GM19351 (cell line): ENCODE measurements at regions not wholly inside any gene's neighbourhood (a gene's known extent, or its start where the extent isn't known, plus 50 kb on each side); places are given as distances from the start of the nearest gene placed in this dataset.

Experiments
- ATAC-seq: cut with Tn5 transposase; IDR thresholded peaks from one replicate; pipeline ENCODE4 v1.9.1; 2021; ENCODE audit warnings: mild to moderate bottlenecking, moderate library complexity; ENCODE audit not compliant: unreplicated experiment

DNA sequence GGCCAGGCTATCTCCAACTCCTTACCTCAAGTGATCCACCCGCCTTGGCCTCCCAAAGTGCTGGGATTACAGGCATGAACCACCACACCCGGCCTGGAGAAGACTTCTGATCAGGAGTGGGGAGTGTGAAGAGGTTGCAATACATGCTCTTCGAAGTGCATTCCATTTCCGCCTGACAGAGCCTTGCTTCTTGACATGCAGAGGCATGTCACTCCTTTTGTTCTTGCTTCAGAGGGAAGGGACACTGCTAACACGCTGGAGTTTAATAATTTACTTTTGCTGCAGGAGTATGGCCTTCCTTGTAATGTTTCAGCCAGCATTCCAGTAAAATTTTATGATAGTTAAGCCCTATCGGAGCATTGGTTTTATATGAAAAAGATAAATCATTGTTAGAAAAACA, 74.9 kb downstream of the SLC25A47 start:
- ATAC-seq, result no peak

DNA sequence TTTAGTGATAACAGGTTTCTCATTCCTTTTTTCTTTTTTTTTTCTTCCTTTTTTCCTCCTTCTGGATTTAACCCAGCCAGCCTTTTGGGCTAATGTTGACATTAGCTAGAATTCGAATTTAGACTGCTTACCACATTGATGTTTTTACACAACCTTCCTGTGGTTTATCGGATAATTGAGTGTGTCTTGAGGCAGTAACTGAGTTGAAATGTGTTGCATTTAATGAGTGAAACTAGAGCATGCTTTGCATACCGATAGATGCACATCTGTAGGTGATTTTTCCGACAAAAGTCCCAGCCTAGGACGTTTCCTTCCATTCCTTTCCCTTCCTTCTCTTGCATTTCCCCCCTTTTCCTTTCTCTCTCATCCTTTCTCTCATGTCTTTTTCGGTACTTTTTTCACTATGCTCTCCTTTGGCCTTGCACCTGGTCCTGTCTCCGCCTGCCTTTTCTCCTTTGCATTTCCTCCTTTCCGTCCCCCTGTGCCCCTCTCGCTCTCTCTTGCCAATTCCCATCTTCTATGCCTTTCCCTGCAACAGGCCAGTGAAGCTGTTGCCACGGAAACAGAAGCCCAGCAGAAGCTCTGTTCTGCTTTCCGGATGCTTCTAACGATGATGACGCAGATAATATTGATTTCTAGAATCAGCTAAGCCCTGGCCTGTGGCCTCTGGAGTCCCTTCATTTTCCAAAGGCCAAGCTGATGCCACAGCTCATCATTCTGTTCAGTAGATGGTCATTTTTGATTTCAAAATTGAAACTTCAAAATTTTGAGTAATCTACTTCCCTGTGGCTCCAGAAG, 76.1 kb downstream of the SLC25A47 start:
- no peak for ATAC-seq

DNA sequence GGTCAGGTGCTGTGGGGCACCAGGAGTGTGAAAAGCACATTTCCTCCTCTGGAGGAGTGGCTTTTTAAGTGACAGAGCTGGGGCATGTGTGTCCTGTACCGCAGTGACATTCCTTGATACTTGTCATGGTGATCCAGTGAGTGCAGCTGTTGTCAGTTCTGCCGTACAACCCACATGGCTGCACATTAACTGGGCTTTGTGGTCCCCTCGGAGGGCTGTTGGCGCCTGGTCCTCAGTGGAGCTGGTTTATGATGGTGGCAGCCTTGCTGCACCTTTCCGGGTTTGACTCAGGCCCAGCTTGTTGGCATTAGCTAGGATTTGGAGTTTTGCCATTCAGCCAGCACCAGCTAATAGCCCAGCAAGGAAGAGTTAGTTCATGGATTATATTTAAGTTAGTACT, 77.0 kb downstream of the SLC25A47 start:
- no peak for ATAC-seq

DNA sequence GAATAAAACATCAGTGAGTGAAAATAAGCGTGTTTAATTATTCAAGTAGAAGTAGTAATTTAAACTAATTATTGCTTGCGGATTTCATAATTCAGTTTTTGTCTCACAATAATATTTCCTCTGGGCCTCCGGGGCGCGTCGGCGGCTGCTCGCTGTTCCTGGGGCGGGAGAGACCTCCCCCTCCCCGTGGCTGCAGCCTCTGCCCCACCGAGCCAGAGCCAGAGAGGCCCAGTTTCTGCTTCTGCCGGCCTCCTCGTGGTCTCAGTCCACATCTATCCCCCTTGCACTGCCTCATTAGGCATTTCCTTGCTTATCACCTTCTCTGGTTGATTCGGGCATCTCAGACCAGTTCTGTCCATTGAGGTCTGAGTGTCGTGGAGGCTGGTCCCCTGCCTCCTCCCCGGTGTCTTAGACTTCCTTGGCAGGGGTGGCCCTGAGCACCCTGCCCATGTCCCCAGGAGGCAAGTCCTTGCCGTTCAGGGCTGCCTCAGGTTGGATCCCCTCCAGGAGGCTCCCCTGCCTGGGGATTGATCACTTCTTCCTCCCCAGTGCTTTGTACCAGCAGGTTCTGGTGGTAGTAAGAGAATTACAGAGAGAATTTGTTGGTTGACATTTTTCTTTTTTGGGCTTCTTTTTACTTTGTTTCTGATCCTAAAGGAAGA, 78.0 kb downstream of the SLC25A47 start:
- no peak for ATAC-seq

DNA sequence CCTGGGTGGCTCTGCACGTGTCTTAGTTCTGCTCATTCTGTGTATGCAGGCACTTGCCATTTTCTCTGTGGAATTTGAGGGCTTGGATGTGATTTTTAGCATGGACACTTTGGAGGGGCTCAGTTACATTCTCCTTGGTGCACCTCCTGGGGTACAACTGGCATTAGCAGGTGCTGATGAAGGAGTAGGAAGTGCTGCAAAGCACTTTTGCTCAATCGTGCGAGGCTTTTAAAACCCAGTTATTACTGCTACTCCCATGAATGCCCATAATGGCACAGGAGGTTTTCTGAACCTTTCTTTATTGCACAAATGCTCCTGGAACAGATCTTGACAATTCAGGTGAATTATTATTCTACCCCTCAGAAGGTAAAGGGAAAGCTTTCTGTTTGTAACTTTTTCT, 78.7 kb downstream of the SLC25A47 start:
- ATAC-seq, result no peak

DNA sequence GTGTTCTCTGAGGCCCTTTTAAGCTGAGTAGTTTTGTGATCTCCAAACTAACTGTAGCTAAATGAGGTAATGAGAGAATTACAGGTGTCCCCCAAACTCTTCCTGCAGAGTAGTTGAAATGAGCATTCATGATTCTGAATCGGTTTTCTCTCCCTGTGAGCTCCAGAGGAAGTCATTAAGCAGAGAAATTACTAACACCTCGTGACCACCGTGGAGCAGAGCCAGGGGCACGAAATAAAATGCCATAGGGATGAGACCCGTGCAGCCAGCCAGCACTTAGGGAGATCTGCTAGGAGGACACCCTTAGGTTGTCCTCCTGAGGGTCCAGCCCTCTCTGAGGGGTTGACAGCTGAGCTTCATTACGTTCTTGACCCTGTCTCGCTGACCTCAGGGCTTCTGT, 79.5 kb downstream of the SLC25A47 start:
- ATAC-seq, result no peak

DNA sequence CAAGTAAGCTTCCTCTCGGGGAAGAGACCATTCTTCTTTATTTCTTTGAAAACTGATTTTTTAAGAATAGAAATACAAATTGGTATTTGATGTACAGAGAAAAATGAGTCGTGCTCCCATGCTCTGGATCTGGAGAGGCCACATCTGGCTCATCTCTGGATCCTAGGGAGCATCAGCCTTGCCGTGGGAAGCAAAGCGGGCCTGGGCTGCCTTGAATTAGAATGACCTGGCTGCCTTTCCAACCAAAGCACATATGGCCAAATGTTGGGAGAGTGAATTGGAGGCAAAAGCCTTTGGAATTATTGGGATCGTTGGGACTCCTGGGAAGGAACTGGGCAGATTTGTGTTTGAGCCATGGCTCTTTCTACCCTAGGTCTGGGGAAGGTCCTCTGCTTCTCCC, 80.0 kb downstream of the SLC25A47 start:
- no peak for ATAC-seq

DNA sequence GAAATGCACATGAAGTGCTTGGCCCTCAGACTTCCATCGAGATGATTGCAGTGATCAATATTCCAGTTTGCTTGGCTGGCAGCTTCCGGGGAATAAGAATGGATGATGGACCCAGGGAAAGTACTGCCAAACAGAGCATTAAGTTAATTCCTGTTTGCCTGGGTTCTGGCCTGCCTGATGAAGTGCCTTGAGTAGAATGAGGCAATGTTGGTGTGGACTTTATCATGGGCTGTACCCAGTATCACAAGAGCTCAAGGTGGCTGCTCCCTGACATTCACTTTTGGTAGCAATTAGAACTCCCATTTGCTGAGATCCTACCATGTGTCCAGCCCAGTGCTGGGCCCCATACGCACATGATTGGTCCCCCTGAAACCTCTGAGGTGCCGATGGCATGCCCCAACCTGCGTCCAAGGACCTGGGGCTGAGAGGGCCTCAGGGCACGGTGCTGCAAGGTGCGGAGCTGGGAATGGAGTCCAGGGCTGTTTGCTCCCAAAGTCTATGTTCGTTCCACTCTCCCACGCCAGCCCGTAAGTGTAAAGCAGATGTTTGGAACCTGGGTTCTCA, 80.7 kb downstream of the SLC25A47 start:
- ATAC-seq, result no peak

DNA sequence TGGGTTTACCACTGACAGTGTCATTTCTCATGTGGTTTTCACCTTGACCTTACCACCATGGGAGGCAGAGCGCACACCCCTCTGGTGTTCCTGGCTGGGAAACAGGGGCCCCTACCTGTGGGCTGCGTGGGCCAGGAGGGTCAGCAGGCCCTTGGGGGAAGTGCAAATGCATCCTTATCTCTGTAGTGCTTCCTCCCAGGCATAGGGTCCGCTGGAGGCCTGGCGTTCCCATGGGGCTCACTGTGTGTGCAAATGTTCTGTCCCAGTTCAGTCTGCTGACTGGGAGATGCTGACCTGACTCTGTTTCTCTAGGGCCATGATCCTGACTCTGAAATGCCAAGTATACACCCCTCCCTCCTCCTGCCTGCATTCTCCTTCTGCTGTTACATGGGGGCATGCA, 81.3 kb downstream of the SLC25A47 start:
- no peak for ATAC-seq

DNA sequence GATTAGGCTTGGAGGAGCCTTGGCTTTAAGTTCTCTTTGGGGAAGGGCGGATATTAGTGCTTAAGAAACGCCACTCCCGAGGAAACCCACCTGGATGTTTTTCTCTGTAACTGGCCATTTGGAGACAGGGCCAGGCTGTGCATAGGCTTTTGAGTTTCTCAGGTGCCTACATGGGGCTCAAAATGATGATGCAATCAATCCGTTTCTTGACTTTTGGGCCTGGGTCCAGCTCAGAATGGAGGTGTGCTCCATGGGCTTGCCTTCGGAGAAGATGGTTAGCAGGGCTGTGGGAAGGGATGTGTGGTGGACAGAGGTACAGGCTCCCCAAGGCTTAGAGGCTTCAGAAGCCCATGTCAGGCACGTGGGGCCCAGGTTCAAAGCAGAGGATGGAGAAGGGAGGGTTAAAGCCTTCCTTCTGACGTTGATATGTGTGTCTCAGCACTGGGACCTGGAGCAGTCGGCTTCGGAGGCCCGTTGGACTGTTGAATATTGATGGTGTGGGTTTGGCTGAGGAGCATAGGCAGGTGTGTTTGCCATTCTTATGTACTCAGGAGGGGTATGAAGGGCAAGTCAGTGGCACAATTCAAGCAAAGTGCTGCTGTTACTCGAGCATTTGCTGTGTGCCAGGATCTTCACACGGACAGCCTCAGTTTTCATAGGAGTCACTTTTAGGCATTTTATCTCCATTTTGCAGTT, 82.8 kb downstream of the SLC25A47 start:
- no peak for ATAC-seq

DNA sequence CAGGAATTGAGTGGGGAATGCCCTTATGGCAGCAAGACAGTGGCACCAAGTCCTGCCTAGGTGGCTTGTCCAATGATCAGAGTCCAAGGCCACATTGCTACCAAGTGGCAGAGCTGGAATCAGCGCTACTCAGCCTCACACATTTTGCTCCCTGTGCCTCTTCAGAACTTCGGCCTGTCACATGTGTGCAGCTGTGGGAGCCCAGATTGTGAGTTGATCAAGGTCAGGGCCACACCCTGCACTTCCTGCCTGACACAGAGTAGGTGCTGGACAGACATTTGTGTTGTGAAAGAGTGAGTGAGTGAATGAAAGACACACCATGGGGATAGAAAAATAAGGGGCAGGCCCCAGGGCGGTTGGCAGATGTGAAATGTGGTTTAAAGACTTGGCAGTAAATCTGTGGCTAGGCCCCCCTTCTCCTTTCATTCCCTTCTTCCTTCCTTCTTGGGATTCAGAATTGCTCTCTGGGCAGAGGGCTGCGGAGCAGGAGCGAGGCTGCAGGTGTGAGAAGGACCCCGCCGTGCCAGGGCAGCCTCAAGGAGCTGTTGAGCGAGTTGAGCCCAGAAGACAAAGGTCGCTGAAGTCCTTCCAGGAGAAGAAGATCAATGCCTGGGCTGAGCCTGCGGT, 83.5 kb downstream of the SLC25A47 start:
- no peak for ATAC-seq

DNA sequence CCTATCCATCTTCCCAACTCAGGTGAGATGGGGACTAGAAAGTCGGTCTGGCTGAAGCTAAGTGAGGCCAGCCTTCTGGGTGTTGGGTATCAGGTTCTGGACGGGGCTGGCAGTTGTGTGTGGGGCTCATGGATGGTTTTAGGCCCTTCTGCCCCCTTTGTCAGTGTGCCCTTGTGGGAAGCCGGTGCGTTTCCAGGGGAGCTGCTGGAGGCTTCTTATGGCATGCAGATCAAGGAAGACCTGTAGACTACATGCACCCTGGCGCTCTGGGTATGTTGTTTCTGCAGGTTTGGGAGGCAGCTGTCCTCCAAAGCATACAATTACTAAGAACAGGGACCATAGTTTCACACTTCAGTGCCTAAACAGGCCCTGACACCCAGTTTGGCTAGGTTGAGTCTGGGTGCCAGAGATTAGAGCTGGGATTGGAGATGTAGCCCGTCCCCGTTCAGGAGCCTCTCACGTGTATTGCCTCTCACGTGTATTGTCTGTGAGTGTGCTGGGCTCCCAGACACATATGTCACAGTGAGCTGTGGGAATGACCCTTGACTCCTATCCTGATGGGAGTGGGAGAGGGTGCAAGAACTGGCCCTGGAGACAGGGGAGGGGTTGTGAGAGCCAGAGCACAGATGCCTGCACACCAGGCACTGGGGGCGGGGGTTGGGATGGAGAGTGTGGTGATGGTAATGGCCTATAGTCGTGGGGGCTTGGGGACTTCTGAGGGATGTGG, 84.4 kb downstream of the SLC25A47 start:
- ATAC-seq, result no peak

DNA sequence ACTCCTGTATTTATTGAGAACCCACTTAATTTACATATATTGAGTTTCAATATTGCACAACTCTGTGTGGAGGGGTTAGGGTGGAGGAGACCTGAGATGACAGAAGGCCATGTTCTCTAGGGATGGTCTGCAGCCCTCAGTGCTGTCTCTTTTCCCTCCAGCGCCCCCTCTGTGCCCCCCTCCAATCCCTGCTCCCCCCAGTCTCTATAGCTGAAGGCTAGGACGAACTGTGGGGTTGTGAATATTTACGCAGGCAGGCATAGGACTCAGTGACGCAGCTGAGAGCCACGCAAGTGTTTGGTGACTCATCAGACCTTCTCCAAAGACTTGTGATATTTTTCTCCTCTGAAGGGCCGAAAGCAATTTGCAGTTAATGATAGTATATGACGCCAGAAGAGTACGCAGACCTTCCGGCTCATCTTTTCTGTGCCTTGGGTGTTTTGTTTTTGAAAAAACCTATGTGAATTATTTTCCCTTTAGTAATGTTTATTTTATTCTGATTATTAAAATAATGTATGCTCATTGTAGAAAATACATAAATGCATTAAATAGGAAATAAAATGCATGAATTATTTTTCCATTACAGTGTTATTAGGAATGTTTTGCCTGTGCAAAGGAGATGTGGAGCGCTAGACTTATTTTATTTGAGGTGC, 85.3 kb downstream of the SLC25A47 start:
- no peak for ATAC-seq

DNA sequence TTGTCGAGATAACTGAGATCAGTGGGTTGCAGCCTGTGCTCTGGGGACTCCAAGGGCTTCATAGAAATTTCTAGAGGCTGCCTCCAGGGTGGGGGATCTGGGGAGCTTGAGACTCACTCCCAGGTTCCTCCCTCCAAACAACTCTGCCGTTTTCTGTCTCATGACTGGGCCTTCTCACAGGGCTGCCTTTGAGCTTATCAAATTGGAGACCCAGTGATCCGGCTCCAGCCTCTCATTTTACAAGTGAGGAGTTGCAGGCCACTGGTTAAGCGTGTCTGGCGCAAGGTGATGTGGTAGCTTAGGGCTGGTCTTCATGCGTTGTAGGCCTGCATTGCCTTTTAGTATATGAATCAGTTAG, 85.8 kb downstream of the SLC25A47 start:
- no peak for ATAC-seq

DNA sequence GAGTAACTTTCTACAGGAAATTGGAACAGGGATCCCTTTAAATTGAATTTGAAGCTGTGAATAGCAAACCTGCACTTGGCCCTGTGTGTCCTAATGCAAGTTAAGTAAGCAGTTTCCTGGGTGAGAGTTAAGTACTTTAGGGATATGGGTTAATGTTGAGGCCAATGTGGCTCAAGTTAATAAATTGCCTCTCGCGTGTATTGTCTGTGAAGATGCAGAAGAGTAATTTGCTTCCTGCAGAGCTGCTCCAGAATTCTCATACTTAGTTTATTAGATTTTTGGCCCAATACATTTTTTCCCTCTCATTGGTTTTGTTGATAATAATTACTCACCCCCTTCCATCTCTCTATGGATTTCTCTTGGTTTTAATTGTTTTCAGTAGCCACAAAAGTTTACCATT, 86.5 kb downstream of the SLC25A47 start:
- no peak for ATAC-seq

DNA sequence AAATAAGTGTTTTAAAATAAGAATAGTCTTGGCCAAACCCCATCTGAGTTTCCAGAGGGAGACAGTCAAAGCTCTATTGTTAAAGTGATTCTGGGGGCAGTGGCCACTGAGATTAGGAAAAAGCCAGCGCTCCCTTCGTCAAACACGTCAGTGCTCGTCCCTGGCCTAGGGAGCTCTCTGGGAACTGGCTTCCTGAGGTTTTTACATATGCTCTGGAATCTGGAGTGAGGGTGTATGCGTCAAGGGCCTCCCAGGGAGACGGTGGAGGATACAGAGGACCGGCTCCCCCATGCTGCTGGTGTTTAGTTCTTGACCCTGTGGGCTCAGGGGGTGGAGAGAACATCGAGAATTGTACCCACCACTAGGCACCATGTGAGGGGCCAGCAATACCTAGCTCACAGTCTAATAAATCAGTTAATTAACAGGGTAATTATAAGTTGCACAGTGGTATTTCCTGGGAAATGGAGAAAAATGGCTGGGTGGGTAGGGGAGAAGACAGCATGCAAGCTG, 87.0 kb downstream of the SLC25A47 start:
- ATAC-seq, result no peak

DNA sequence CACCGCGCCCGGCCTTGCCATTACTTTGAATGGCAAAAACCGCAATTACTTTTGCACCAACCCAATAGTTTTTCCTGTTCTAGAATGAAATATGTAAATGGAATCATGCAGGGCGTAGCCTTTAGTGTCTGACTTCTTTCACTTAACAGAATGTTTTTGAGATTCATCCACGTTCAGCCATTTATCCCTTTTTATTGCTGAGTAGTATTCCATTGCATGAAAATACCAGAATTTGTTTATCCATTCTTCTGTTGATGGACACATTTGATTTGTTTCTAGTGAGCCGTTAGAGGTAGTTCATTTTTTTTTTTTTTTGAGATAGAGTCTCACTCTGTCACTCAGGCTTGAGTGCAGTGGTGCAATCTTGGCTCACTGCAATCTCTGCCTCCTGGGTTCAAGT, 90.6 kb downstream of the SLC25A47 start:
- no peak for ATAC-seq

DNA sequence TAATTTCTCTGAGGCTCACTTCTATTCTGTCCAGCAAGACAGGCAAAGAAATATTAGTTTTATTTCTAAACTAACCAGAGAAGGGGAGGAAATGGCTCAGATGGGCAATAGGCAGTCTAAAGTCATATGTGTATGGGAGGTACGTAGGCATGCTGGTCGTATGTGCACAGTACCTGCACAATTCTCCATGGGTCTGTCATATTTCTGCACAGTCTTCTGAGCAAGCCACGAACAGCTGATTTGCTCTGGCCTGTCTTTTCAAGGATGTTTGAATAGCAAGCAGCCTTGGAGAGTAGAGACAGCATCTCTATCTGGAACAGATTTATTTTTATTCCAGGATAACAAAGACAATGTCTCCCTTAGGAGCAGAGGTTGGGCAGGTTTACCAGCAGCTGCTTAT, 92.1 kb downstream of the SLC25A47 start:
- no peak for ATAC-seq

DNA sequence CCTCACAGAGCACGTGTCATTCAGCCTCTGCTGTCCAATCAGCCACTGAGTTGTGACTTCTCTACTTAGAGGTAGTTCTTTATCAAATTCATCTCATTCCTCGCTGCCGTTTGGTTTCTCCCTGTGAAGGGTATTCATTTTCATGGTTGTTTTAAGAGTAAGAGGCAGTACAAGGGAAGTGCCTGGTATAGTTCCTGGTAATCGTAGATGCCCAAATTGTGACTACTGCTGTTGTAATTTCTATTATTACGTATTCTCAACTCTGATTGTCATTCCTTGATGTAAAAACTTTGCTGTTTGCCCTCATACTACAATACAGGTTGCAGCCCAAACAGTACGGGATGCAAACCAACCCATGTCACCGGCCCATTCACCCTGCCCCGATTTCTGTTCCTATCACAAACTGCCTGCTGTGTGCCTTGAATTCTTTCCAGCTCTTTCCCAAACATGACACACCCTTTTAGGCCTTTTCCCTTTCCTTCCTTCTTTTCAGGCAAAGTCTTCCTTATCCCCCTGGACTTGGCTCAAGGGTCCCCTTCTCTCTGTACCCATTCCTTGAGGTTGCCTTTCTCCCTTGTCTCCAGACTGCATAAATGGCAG, 93.0 kb downstream of the SLC25A47 start:
- ATAC-seq, result no peak
